ENCODE measurements at regions not wholly inside any gene's neighbourhood (a gene's known extent, or its start where the extent isn't known, plus 50 kb on each side); places are given as distances from the start of the nearest gene placed in this dataset.

- TF ChIP-seq RXRA (IDR thresholded peaks at IDR 0.05; ENCODE audit: insufficient read depth, low read depth, low read length), result no peak
- no peak for TF ChIP-seq POLR2A (IDR thresholded peaks at IDR 0.05; ENCODE audit: control extremely low read depth in 1 of 2, low read depth in 2 of 2, low read length in 2 of 2)
- no peak for TF ChIP-seq CTCF (IDR thresholded peaks at IDR 0.05; ENCODE audit: control extremely low read depth in 1 of 3, insufficient read depth in 1 of 3, low read depth in 1 of 3, low read length in 3 of 3)
- TF ChIP-seq MAX (IDR thresholded peaks at IDR 0.05), result no peak
- no peak for TF ChIP-seq GABPA (IDR thresholded peaks at IDR 0.05; ENCODE audit: borderline replicate concordance, insufficient read depth, low read length)
- no peak for TF ChIP-seq ASH2L (IDR thresholded peaks at IDR 0.05; ENCODE audit: low read length)
- no peak for TF ChIP-seq SP1 (IDR thresholded peaks at IDR 0.05; ENCODE audit: low read depth, low read length)
Measured at GRCh38 chrX:40953369-40953768, 131.9 kb upstream of the USP9X start.

Data from H1 (cell line).